ENCODE measurements at regions not wholly inside any gene's neighbourhood (a gene's known extent, or its start where the extent isn't known, plus 50 kb on each side); places are given as distances from the start of the nearest gene placed in this dataset.

DNA sequence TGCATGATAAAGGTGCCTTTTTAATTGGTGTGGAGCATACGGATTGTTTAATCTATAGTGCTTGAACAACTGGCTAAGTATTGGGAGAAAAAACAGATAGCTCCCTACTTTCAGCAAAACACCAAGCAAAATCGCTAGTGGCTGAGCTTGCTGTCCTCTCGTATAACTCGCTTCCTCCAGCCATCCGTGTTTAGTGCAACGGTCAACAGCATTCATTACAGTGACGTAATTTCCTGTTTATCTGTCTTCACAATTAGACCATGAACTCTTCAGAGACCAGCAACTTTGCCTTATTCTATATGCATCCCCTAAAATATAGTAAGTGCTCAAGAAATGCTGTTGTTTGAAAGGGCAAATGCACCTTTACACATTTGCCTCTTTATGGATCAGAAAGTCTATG is 511.9 kb downstream of the HAPSTR1 start:
- Histone ChIP-seq H3K27me3 (no peaks in the 10 kb centered on the region), H3K36me3 (no peaks in the 10 kb centered on the region), H3K4me1 (peaks cover 0 to 8% of the 10 kb centered on the region in 2 donors), H3K4me3 (replicated peaks in 1 of 3) (no peak overlapping the region), H3K27ac (no peak overlapping the region), H3K9me3 (no peaks in the 10 kb centered on the region)
- intact Hi-C loops (cut with DNase I) = no loop called here
- DNase-seq = no peak
- TF ChIP-seq, protein P1, sequence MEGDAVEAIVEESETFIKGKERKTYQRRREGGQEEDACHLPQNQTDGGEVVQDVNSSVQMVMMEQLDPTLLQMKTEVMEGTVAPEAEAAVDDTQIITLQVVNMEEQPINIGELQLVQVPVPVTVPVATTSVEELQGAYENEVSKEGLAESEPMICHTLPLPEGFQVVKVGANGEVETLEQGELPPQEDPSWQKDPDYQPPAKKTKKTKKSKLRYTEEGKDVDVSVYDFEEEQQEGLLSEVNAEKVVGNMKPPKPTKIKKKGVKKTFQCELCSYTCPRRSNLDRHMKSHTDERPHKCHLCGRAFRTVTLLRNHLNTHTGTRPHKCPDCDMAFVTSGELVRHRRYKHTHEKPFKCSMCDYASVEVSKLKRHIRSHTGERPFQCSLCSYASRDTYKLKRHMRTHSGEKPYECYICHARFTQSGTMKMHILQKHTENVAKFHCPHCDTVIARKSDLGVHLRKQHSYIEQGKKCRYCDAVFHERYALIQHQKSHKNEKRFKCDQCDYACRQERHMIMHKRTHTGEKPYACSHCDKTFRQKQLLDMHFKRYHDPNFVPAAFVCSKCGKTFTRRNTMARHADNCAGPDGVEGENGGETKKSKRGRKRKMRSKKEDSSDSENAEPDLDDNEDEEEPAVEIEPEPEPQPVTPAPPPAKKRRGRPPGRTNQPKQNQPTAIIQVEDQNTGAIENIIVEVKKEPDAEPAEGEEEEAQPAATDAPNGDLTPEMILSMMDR (IDR thresholded peaks at IDR 0.05) = no peak
- no peak for TF ChIP-seq POLR2A (IDR thresholded peaks at IDR 0.05)
- WGBS, 2 donors = 75% methylated on average over 7 of the region's 7 CpGs

DNA sequence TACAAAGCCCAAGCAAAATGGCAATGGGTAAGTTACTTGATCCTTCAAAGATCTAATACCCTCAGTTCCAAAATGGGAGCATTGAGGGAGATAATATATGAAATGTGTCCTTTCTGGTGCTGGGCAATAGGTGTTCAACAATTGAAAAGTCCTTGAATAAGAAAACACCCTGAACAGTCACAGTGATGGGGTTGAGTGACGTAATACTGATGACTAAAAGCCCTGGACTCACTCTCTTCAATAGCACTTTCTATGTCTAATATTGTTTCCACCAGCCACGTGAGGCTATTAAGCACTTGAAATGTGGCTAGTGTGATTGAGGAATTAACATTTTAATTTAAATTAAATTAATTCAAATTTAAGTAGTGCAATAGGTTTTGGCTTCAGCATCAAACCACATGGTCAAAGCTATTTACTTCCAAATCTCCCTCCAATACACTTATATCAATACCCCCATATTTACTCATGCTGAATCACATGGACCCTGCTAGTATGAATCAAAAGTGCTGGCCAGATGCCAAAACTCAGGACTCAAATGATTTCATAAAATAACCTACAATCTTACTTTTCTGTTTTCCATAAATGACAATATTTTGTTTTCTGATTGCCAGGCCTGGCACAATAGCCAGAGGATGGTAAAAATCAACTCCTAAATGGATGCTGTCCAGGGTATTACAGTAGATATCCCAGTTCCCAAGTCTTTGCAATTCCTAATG is 516.2 kb downstream of the HAPSTR1 start:
- no peak for TF ChIP-seq POLR2A (IDR thresholded peaks at IDR 0.05)
- TF ChIP-seq, protein P1 (IDR thresholded peaks at IDR 0.05) = no peak
- Histone ChIP-seq H3K9me3 (no peaks in the 10 kb centered on the region), H3K27me3 (no peaks in the 10 kb centered on the region), H3K27ac (no peak overlapping the region), H3K36me3 (no peaks in the 10 kb centered on the region), H3K4me3 (replicated peaks in 1 of 3) (no peak overlapping the region), H3K4me1 (no peaks in the 10 kb centered on the region)
- no peak for DNase-seq
- intact Hi-C loops (cut with DNase I) = no loop called here
- 74 to 79% methylated on average over 2 of the region's 2 CpGs for WGBS, 2 donors

DNA sequence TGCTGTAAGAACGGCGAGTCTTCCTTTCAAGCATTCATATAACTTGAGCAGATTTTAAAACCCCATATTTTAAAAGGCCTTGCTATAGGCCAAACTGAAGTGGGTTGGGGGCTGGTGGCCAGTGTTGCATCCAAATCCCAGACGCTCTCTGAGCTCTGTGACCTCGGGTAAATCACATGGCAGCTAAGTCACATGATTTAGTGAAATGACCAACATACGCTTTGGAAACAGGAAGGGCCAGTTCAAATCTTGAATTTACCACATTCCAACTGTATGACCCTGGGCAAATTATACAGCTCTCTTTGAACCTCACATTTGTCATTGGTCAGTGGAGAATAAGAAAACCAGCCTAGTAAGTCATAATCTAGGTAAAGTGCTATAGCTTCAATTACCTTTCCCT is 519.3 kb downstream of the HAPSTR1 start:
- no peak for DNase-seq
- H3K27ac ChIP-seq = no peak overlapping the region
- H3K4me1 ChIP-seq = no peaks in the 10 kb centered on the region
- TF ChIP-seq, protein P1 (IDR thresholded peaks at IDR 0.05) = no peak
- TF ChIP-seq POLR2A (IDR thresholded peaks at IDR 0.05) = no peak
- H3K36me3 ChIP-seq = no peaks in the 10 kb centered on the region
- H3K9me3 ChIP-seq = no peaks in the 10 kb centered on the region
- intact Hi-C loops (cut with DNase I) = no loop called here
- no peaks in the 10 kb centered on the region for H3K27me3 ChIP-seq
- whole genome bisulfite sequencing, 2 donors = 81 to 89% methylated on average over 5 of the region's 5 CpGs
- H3K4me3 ChIP-seq (replicated peaks in 1 of 3) = no peak overlapping the region

DNA sequence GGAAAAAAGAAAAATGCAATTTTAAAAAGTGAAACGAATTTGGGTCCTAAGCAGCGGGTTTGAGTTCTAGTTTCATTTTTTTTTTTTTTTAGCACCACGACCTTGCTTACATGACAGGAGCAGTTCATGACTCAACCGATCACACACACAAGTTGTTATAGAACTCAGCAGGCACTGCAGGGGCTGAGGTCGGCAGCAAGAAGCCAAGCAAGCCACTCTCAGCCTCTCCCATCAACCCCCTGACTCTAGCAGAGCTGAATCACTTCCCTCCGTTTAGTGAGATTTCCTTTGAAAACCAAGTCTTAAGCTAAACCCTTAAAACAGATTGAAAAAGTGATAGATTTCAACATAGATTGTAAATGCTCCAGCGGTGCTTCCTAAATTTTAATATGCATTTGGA is 520.8 kb downstream of the HAPSTR1 start:
- no peak for DNase-seq
- Histone ChIP-seq H3K27ac (no peak overlapping the region), H3K27me3 (no peaks in the 10 kb centered on the region), H3K4me1 (no peaks in the 10 kb centered on the region), H3K9me3 (no peaks in the 10 kb centered on the region), H3K36me3 (no peaks in the 10 kb centered on the region), H3K4me3 (replicated peaks in 1 of 3) (no peak overlapping the region)
- 49 to 58% methylated on average over 7 of the region's 7 CpGs for whole genome bisulfite sequencing, 2 donors
- TF ChIP-seq POLR2A (IDR thresholded peaks at IDR 0.05) = no peak
- TF ChIP-seq, protein P1 (IDR thresholded peaks at IDR 0.05) = no peak
- intact Hi-C loops (cut with DNase I) = no loop called here

DNA sequence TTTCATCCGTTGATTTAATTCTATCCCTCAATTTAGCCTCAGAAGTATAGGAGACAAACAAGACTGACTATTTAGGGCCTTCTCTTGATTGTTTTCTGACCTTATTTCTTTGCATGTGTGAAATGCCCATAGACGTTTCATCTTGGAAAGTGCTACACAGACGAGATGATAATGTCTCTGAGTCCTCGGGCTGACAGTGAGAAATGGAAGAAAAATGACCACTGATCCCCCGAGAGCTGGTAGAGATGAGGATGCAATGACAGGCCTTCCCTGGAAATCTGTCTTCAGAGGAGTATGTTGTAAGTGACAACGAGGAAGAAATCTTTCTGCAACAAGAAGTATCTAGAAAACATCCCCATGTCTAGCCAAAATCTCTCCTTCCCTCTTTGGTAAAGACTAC is 522.9 kb downstream of the HAPSTR1 start:
- 84 to 94% methylated on average over 6 of the region's 6 CpGs for WGBS, 2 donors
- intact Hi-C loops (cut with DNase I) = no loop called here

More for the DNA sequence above, 522.9 kb downstream of the HAPSTR1 start:
- Histone ChIP-seq H3K9me3 (no peaks in the 10 kb centered on the region), H3K36me3 (no peaks in the 10 kb centered on the region), H3K4me1 (no peaks in the 10 kb centered on the region), H3K4me3 (replicated peaks in 1 of 3) (no peak overlapping the region), H3K27ac (no peak overlapping the region), H3K27me3 (no peaks in the 10 kb centered on the region)
- TF ChIP-seq, protein P1 (IDR thresholded peaks at IDR 0.05) = no peak
- no peak for TF ChIP-seq POLR2A (IDR thresholded peaks at IDR 0.05)
- no peak for DNase-seq

Data from thyroid gland (tissue), 4 donors.